Ishikawa (cell line): ENCODE measurements at regions not wholly inside any gene's neighbourhood (a gene's known extent, or its start where the extent isn't known, plus 50 kb on each side); places are given as distances from the start of the nearest gene placed in this dataset.

ENCODE experiments used
- CEBPB ChIP-seq: IDR thresholded peaks from 2 replicates; pipeline ENCODE4 v1.6.1; 2012
- CREB1 ChIP-seq: IDR thresholded peaks from 2 replicates; pipeline ENCODE4 v1.6.1; 2012; ENCODE audit warnings: low read depth
- EGR1 ChIP-seq: IDR thresholded peaks from 2 replicates; pipeline ENCODE4 v1.6.1; 2012
- EP300 ChIP-seq: IDR thresholded peaks from 2 replicates; pipeline ENCODE4 v1.6.1; 2012; ENCODE audit warnings: borderline replicate concordance
- FOXM1 ChIP-seq: IDR thresholded peaks from 2 replicates; pipeline ENCODE4 v1.6.1; 2012; ENCODE audit warnings: low read depth, borderline replicate concordance
- NFIC ChIP-seq: IDR thresholded peaks from 2 replicates; pipeline ENCODE4 v1.6.1; 2012
- RAD21 ChIP-seq: IDR thresholded peaks from 2 replicates; pipeline ENCODE4 v1.6.1; 2012; ENCODE audit warnings: low read depth
- TAF1 ChIP-seq: IDR thresholded peaks from 2 replicates; pipeline ENCODE4 v1.6.1; 2012; ENCODE audit warnings: low read depth, mild to moderate bottlenecking
- TCF12 ChIP-seq: IDR thresholded peaks from 2 replicates; pipeline ENCODE4 v1.6.1; 2012; ENCODE audit warnings: low read depth
- TEAD4 ChIP-seq: IDR thresholded peaks from 2 replicates; pipeline ENCODE4 v1.6.1; 2012
- YY1 ChIP-seq: IDR thresholded peaks from 2 replicates; pipeline ENCODE4 v1.6.1; 2012; ENCODE audit warnings: low read depth
- ZBTB7A ChIP-seq: IDR thresholded peaks from 2 replicates; pipeline ENCODE4 v1.6.1; 2012; ENCODE audit warnings: low read depth
- TF ChIP-seq, protein P1 (sequence below): IDR thresholded peaks from 2 replicates; pipeline ENCODE4 v1.6.1; 2012; ENCODE audit warnings: low read depth, mild to moderate bottlenecking
- TF ChIP-seq, protein P2 (sequence below): IDR thresholded peaks from 2 replicates; pipeline ENCODE4 v1.6.1; 2012
- TF ChIP-seq, protein P3 (sequence below): IDR thresholded peaks from 2 replicates; pipeline ENCODE4 v1.6.1; 2012

DNA sequence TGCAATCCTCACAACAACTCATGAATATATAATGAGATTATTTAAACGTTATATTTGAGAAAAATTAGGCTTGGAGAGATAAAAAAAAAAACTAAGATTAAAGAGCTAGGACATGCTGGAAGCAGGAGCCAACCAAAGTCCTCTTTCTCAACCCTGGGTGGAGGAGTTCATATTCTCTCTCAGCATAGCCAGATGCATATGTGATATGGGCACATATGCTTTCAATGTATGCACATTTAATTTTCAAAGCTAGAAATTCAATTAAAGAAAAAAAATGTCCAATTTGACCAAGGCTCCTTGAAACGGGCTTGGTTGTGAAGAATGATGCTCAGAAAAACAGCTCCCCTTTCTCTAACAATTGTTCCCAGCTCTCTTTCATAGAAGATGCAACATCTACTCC is 61.9 kb upstream of the GRIP1 start:
- TF ChIP-seq, protein P1, sequence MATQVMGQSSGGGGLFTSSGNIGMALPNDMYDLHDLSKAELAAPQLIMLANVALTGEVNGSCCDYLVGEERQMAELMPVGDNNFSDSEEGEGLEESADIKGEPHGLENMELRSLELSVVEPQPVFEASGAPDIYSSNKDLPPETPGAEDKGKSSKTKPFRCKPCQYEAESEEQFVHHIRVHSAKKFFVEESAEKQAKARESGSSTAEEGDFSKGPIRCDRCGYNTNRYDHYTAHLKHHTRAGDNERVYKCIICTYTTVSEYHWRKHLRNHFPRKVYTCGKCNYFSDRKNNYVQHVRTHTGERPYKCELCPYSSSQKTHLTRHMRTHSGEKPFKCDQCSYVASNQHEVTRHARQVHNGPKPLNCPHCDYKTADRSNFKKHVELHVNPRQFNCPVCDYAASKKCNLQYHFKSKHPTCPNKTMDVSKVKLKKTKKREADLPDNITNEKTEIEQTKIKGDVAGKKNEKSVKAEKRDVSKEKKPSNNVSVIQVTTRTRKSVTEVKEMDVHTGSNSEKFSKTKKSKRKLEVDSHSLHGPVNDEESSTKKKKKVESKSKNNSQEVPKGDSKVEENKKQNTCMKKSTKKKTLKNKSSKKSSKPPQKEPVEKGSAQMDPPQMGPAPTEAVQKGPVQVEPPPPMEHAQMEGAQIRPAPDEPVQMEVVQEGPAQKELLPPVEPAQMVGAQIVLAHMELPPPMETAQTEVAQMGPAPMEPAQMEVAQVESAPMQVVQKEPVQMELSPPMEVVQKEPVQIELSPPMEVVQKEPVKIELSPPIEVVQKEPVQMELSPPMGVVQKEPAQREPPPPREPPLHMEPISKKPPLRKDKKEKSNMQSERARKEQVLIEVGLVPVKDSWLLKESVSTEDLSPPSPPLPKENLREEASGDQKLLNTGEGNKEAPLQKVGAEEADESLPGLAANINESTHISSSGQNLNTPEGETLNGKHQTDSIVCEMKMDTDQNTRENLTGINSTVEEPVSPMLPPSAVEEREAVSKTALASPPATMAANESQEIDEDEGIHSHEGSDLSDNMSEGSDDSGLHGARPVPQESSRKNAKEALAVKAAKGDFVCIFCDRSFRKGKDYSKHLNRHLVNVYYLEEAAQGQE: no peak
- TF ChIP-seq TAF1 (no peak), TCF12 (no peak), ZBTB7A (no peak), EGR1 (no peak), TEAD4 (no peak), CEBPB (no peak), RAD21 (no peak), YY1 (no peak)
- TF ChIP-seq, protein P2, sequence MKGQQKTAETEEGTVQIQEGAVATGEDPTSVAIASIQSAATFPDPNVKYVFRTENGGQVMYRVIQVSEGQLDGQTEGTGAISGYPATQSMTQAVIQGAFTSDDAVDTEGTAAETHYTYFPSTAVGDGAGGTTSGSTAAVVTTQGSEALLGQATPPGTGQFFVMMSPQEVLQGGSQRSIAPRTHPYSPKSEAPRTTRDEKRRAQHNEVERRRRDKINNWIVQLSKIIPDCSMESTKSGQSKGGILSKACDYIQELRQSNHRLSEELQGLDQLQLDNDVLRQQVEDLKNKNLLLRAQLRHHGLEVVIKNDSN: no peak

- TF ChIP-seq TCF12 (no peak), CEBPB (no peak), TAF1 (no peak), FOXM1 (no peak), EGR1 (no peak), RAD21 (no peak), ZBTB7A (no peak), YY1 (no peak), EP300 (no peak), CREB1 (no peak), TEAD4 (no peak)
- TF ChIP-seq, protein P3, sequence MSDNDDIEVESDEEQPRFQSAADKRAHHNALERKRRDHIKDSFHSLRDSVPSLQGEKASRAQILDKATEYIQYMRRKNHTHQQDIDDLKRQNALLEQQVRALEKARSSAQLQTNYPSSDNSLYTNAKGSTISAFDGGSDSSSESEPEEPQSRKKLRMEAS: no peak
- TF ChIP-seq, protein P1: no peak
Observed at GRCh38 chr12:66741919-66742318, 63.0 kb upstream of the GRIP1 start.

- TF ChIP-seq CEBPB (no peak), YY1 (no peak), NFIC (no peak), EP300 (no peak), CREB1 (no peak)
- TF ChIP-seq, protein P1: no peak
Observed at GRCh38 chr12:66742508-66743367, 63.9 kb upstream of the GRIP1 start.

GRCh38 chr12:66744461-66744860 is 65.6 kb upstream of the GRIP1 start:
- no peak for TF ChIP-seq TAF1
- no peak for TF ChIP-seq TCF12
- TF ChIP-seq EGR1: no peak
- no peak for TF ChIP-seq NFIC
- TF ChIP-seq, protein P1: no peak
- no peak for TF ChIP-seq CEBPB
- TF ChIP-seq, protein P2: no peak
- no peak for TF ChIP-seq TEAD4
- TF ChIP-seq YY1: no peak
- TF ChIP-seq RAD21: no peak
- no peak for TF ChIP-seq ZBTB7A
- TF ChIP-seq FOXM1: no peak
- TF ChIP-seq, protein P3: no peak
- no peak for TF ChIP-seq EP300
- TF ChIP-seq CREB1: no peak
